DND-41 (cell line): ENCODE measurements at regions not wholly inside any gene's neighbourhood (a gene's known extent, or its start where the extent isn't known, plus 50 kb on each side); places are given as distances from the start of the nearest gene placed in this dataset.
A peak's percentile ranks its signal among the peaks of the same experiment; 100 is the strongest.

Source experiments
- CTCF ChIP-seq: IDR thresholded peaks from 2 replicates; pipeline ENCODE4 v1.5.1; 2012; ENCODE audit warnings: borderline replicate concordance, low read length, moderate library complexity, mild to moderate bottlenecking; ENCODE audit not compliant: poor library complexity, severe bottlenecking; ENCODE audit errors: extremely low read depth
- EZH2 ChIP-seq: IDR thresholded peaks from 3 replicates; pipeline ENCODE4 v1.6.1; 2012; ENCODE audit warnings: borderline replicate concordance, low read depth, mild to moderate bottlenecking, moderate library complexity, low read length, inconsistent platforms; ENCODE audit not compliant: severe bottlenecking

DNA sequence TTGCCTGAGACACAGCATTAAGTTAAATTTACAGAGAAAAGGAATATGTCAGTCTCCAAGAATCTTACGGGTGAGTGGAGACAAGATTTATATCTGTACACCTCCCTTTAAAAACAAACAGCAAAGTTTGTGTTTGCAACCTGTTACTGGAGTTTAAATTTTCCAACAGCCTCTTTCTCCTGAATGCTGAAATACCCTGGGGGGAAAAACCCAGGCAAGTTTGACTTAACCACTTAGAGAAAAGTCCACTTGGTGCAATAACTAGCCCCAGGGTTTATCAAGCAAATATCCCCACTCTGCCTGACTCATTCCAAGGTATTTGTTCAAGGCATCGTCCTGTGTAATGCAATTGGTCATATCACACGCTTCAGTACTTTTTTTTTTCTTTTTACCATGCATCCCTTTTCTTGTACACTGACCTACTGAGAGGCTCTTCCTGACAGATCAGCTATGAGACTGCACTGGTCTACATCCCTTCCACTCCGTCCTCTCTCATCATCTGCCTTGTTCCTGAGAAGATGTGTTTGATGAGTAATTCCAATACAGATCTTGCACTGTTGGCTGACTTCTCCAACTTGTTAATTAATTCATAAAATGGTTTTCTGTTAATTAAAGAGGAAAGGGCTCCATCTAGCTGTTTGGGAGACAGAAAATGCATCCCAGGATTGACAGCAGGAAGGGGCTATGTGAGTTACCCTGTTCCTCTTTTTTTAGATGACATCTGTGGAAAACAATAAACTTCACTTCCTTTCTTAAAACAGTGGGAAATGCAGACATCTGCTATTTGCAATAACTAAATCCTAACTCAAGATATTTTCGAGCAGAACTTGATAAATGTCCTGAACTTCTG, 212.5 kb upstream of the IRS2 start:
- TF ChIP-seq CTCF (peak; percentile 21), EZH2 (no peak)
